ENCODE measurements at regions not wholly inside any gene's neighbourhood (a gene's known extent, or its start where the extent isn't known, plus 50 kb on each side); places are given as distances from the start of the nearest gene placed in this dataset.

DNA sequence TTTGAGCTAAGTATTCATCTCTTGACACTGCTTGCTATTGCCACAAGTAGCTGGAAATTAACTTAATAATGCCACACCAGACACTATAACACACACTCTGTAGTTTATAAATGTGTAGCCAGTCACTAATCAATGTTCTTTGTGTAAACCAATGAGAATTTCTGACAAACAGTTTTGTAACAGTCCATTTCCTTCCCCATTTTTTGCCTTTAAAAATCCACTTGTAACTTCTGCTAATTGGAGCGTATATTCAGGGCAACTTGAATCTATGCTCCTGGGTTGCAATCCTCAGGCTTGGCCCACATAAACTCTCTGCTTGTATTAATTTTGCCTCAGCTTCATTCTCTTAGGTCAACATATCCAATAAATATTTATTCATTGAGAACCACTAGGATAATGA lies 125.0 kb upstream of the DHRS4 start:
- no peaks in the 10 kb centered on the region for H4K20me1 ChIP-seq
- peaks cover 28% of the 10 kb centered on the region for H3K4me1 ChIP-seq
- H3K9me3 ChIP-seq, result no peaks in the 10 kb centered on the region
- H3K36me3 ChIP-seq, result no peaks in the 10 kb centered on the region
- H3K27ac ChIP-seq, result no peak overlapping the region
- H3K4me3 ChIP-seq, result no peak overlapping the region
- no peak overlapping the region for H3K9ac ChIP-seq
- no peaks in the 10 kb centered on the region for H3K27me3 ChIP-seq
- no peak for TF ChIP-seq Cebpa-rat (IDR thresholded peaks at IDR 0.05)
- peak overlapping the region; percentile 31; the same call in 1 of the 2 replicates for H3K4me2 ChIP-seq

DNA sequence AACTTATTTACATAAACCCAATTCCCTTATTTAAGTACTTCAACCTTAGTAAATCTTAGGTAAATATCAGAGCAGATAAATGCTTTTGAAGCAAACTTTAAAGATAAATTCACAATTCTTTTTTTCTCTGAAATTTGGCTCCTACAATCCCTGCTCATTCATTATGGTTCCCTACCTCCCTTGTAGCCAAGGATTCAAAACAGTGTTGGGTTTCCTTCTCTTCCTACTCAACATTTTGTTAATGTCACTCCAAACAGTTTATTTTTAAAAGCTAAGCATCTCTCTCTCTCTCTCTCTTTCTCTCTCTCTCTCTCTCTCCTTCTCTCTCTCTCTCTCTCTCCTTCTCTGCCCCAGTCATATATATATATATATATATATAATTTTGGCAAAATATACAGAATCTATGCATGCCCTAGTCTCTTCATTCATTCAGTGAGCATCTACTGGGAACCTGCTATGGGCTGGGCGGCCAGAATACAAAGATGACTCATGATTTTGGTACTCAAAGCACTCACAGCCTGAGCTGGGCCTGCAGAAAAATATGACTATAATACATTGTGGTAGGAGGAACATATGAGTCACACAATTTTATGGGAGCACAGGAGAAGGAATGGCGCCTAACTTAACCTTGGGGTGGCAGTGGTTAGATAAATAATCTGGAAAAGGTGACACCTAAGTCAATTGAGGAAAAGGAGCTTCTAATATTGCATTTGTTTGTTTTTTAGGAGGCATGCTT lies 123.7 kb upstream of the DHRS4 start:
- Histone ChIP-seq H4K20me1 (no peaks in the 10 kb centered on the region), H3K4me3 (no peak overlapping the region), H3K9ac (no peak overlapping the region), H3K36me3 (no peaks in the 10 kb centered on the region), H3K27ac (no peak overlapping the region), H3K4me1 (peaks cover 28% of the 10 kb centered on the region), H3K27me3 (no peaks in the 10 kb centered on the region), H3K4me2 (no peak overlapping the region), H3K9me3 (no peaks in the 10 kb centered on the region)
- no peak for TF ChIP-seq Cebpa-rat (IDR thresholded peaks at IDR 0.05)

DNA sequence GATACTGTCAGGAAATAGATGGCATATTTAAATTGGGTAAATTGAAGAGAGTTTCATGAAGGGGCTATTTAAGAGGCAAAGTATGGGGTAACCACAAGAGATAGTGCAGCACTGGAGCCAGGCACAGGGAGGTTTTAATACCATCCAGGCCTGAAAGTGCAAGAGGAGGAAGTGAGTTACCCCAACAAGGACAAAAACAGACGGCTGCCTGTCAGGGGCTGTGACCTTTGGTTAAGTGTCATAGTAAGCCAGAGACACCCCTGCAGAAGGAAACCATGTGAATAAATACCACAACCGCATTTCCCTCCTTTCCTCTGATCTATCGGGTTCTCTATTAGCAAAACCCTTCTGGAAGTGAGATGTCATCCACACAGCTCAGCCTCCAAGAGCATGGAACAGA lies 122.0 kb upstream of the DHRS4 start:
- Histone ChIP-seq H3K4me1 (peaks cover 28% of the 10 kb centered on the region), H3K27me3 (no peaks in the 10 kb centered on the region), H3K4me3 (no peak overlapping the region), H3K9me3 (no peaks in the 10 kb centered on the region), H3K4me2 (peak overlapping the region; percentile 46), H4K20me1 (no peaks in the 10 kb centered on the region), H3K9ac (no peak overlapping the region), H3K27ac (no peak overlapping the region), H3K36me3 (no peaks in the 10 kb centered on the region)
- no peak for TF ChIP-seq Cebpa-rat (IDR thresholded peaks at IDR 0.05)

DNA sequence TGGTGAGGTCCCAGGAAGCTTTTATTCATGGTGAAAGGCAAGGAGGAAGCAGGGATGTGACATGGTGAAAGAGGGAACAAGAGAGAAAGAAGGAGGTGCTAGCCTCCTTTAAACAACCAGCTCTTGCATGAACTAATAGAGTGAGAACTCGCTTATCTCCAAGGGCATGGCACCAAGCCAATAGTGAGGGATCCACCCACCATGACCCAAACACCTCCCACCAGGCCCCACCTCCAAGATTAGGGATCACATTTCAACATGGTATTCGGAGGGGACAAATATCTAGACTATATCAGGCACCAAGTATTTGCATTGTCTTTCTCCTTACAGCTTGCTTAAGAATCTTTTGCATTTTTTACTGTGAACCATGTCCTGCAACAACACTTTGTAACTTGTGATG lies 91.9 kb upstream of the DHRS4 start:
- no peak overlapping the region for H3K27ac ChIP-seq
- H3K4me3 ChIP-seq, result no peak overlapping the region
- no peak overlapping the region for H3K4me2 ChIP-seq
- no peaks in the 10 kb centered on the region for H3K27me3 ChIP-seq
- TF ChIP-seq Cebpa-rat (IDR thresholded peaks at IDR 0.05), result no peak
- no peaks in the 10 kb centered on the region for H4K20me1 ChIP-seq
- H3K36me3 ChIP-seq, result no peaks in the 10 kb centered on the region
- no peaks in the 10 kb centered on the region for H3K4me1 ChIP-seq
- H3K9ac ChIP-seq, result no peak overlapping the region
- H3K9me3 ChIP-seq, result no peaks in the 10 kb centered on the region

DNA sequence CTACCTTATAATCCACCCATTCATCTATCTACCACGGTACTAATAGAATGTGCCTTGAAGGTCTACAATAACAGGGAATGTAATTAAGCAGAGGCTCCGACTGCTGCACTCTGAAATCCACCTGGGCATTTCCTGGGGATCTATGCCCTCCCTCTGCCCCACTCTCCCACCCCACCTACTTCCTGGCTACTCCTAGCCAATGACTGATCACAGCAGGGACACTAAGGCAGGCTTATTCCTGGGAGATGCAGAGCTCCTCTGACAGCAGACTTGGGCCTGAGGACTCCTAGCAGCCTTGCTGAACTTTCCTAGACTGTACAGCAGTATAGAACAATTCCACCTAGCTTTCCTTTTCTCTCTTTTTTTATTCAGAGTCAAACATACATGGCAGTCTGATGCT lies 91.1 kb upstream of the DHRS4 start:
- H3K36me3 ChIP-seq, result no peaks in the 10 kb centered on the region
- no peaks in the 10 kb centered on the region for H3K27me3 ChIP-seq
- H3K9ac ChIP-seq, result no peak overlapping the region
- H3K9me3 ChIP-seq, result no peaks in the 10 kb centered on the region
- no peaks in the 10 kb centered on the region for H3K4me1 ChIP-seq
- H3K27ac ChIP-seq, result no peak overlapping the region
- H3K4me2 ChIP-seq, result no peak overlapping the region
- no peak overlapping the region for H3K4me3 ChIP-seq
- no peak for TF ChIP-seq Cebpa-rat (IDR thresholded peaks at IDR 0.05)
- no peaks in the 10 kb centered on the region for H4K20me1 ChIP-seq

- Histone ChIP-seq H3K4me2 (no peak overlapping the region), H4K20me1 (no peaks in the 10 kb centered on the region), H3K4me3 (no peak overlapping the region), H3K4me1 (no peaks in the 10 kb centered on the region), H3K9ac (no peak overlapping the region), H3K27ac (no peak overlapping the region), H3K9me3 (no peaks in the 10 kb centered on the region), H3K27me3 (no peaks in the 10 kb centered on the region), H3K36me3 (no peaks in the 10 kb centered on the region)
- TF ChIP-seq Cebpa-rat (IDR thresholded peaks at IDR 0.05), result no peak
These were observed 89.7 kb upstream of the DHRS4 start for GRCh38 chr14:23863836-23864235.

DNA sequence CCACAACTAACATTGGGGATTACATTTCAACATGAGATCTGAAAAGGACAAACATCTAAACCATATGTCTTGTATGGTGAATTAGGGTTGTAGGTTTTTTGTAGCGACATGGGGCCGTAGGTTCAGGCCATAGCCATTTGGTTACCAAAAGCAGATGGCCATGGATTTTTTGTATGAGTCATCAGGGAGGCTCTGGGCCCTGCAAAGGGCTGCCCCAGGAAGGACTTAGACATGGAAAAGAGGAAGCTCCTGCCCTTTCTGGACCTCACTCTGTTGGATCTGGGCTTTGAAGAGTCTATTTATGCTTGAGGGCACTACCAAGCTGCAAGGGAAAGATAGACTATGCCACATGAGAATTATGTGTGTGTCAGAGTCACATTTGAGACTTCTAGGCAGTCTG lies 89.3 kb upstream of the DHRS4 start:
- no peak for TF ChIP-seq Cebpa-rat (IDR thresholded peaks at IDR 0.05)
- no peaks in the 10 kb centered on the region for H4K20me1 ChIP-seq
- H3K4me2 ChIP-seq, result no peak overlapping the region
- no peak overlapping the region for H3K4me3 ChIP-seq
- no peak overlapping the region for H3K9ac ChIP-seq
- no peaks in the 10 kb centered on the region for H3K9me3 ChIP-seq
- no peaks in the 10 kb centered on the region for H3K27me3 ChIP-seq
- H3K4me1 ChIP-seq, result no peaks in the 10 kb centered on the region
- H3K36me3 ChIP-seq, result no peaks in the 10 kb centered on the region
- no peak overlapping the region for H3K27ac ChIP-seq

GRCh38 chr14:23864861-23865260 lies 88.7 kb upstream of the DHRS4 start:
- Histone ChIP-seq H3K9me3 (no peaks in the 10 kb centered on the region), H3K27ac (no peak overlapping the region), H3K4me2 (no peak overlapping the region), H3K36me3 (no peaks in the 10 kb centered on the region), H4K20me1 (no peaks in the 10 kb centered on the region), H3K4me3 (no peak overlapping the region), H3K4me1 (no peaks in the 10 kb centered on the region), H3K9ac (no peak overlapping the region), H3K27me3 (no peaks in the 10 kb centered on the region)
- TF ChIP-seq Cebpa-rat (IDR thresholded peaks at IDR 0.05), result no peak

- Histone ChIP-seq H3K36me3 (no peaks in the 10 kb centered on the region), H3K27ac (no peak overlapping the region), H3K4me2 (no peak overlapping the region), H3K4me1 (no peaks in the 10 kb centered on the region), H3K9ac (no peak overlapping the region), H4K20me1 (no peaks in the 10 kb centered on the region), H3K4me3 (no peak overlapping the region), H3K27me3 (no peaks in the 10 kb centered on the region), H3K9me3 (no peaks in the 10 kb centered on the region)
- TF ChIP-seq Cebpa-rat (IDR thresholded peaks at IDR 0.05), result no peak
These were observed 88.1 kb upstream of the DHRS4 start for GRCh38 chr14:23865502-23865901.

- Histone ChIP-seq H3K36me3 (no peaks in the 10 kb centered on the region), H3K27me3 (no peaks in the 10 kb centered on the region), H3K4me1 (no peaks in the 10 kb centered on the region), H3K9ac (no peak overlapping the region), H3K4me3 (no peak overlapping the region), H4K20me1 (no peaks in the 10 kb centered on the region), H3K27ac (no peak overlapping the region), H3K4me2 (no peak overlapping the region), H3K9me3 (no peaks in the 10 kb centered on the region)
- no peak for TF ChIP-seq Cebpa-rat (IDR thresholded peaks at IDR 0.05)
These were observed 87.3 kb upstream of the DHRS4 start for GRCh38 chr14:23866269-23866668.

All from BLaER1 (cell line).